ENCODE measurements at regions not wholly inside any gene's neighbourhood (a gene's known extent, or its start where the extent isn't known, plus 50 kb on each side); places are given as distances from the start of the nearest gene placed in this dataset.
"Not testable (repeated sequence)": the region's sequence is repeated elsewhere in the genome, so short reads cannot be mapped to it uniquely, and the experiment has no call there.

DNA sequence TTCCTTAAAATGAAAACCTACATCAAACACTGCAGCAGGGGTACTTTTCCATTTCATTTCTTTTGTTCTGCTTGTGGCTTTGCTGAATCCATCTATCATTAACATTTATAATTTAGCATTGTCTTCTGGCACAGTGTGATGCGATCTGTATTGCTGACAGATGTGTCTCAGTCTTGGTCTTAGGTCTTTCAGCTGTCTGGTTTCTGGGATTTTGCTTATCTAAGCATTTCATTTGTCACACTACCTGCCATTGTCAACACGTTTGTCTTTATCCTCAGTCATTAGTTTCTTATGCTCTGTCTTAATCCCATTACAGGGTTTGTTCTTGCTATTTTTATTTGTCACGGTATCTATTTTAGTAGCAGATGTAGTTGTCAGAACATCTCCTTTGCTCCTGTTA, 303.1 kb downstream of the IZUMO3 start:
- Mint-ChIP-seq H3K27ac (no peak overlapping the region), H3K27me3 (no peaks in the 10 kb centered on the region)
- intact Hi-C loops (cut with micrococcal nuclease), result no loop called here

DNA sequence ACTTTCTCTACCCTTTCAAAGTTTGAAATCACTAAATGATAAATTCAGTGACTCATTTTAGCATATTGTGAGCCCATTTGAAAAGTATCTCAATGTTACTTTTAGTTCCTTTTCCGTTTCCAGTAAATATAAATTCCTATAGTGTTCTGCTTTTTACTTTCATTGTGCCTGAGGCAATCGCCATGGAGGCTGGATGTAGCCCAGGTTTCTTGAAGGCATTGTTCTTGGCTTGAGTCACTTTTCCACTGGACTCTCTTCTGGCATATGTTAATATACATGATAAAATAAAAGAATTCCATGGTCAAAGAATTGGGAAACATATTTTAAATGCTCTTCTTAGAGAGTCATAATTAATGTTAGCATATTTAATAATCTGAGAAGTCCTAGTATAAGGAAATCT, 327.0 kb downstream of the IZUMO3 start:
- ChIA-PET CTCF (no interaction called here), POLR2A (no interaction called here)
- ATAC-seq (no peak), DNase-seq (no peak)
- no peak overlapping the region for H3K4me3 Mint-ChIP-seq
- H3K36me3 Mint-ChIP-seq (ENCODE audit: low read depth), result no peaks in the 10 kb centered on the region
- no peaks in the 10 kb centered on the region for H3K4me1 Mint-ChIP-seq (ENCODE audit: low read depth)
- H3K27me3 Mint-ChIP-seq, result no peaks in the 10 kb centered on the region
- H3K27ac Mint-ChIP-seq, result no peak overlapping the region
- TF ChIP-seq, protein P1, sequence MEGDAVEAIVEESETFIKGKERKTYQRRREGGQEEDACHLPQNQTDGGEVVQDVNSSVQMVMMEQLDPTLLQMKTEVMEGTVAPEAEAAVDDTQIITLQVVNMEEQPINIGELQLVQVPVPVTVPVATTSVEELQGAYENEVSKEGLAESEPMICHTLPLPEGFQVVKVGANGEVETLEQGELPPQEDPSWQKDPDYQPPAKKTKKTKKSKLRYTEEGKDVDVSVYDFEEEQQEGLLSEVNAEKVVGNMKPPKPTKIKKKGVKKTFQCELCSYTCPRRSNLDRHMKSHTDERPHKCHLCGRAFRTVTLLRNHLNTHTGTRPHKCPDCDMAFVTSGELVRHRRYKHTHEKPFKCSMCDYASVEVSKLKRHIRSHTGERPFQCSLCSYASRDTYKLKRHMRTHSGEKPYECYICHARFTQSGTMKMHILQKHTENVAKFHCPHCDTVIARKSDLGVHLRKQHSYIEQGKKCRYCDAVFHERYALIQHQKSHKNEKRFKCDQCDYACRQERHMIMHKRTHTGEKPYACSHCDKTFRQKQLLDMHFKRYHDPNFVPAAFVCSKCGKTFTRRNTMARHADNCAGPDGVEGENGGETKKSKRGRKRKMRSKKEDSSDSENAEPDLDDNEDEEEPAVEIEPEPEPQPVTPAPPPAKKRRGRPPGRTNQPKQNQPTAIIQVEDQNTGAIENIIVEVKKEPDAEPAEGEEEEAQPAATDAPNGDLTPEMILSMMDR (IDR thresholded peaks at IDR 0.05), result no peak
- intact Hi-C loops (cut with micrococcal nuclease), result no loop called here
- H3K9me3 Mint-ChIP-seq, result peaks cover 8% of the 10 kb centered on the region

More for the DNA sequence above, 303.1 kb downstream of the IZUMO3 start:
- ATAC-seq, result no peak
- Mint-ChIP-seq H3K36me3 (ENCODE audit: low read depth) (no peaks in the 10 kb centered on the region), H3K9me3 (peaks cover 28% of the 10 kb centered on the region), H3K4me1 (ENCODE audit: low read depth) (no peaks in the 10 kb centered on the region), H3K4me3 (no peak overlapping the region)
- TF ChIP-seq, protein P1 (IDR thresholded peaks at IDR 0.05), result no peak
- POLR2A ChIA-PET, result no interaction called here
- DNase-seq, result no peak
- CTCF ChIA-PET, result no interaction called here

DNA sequence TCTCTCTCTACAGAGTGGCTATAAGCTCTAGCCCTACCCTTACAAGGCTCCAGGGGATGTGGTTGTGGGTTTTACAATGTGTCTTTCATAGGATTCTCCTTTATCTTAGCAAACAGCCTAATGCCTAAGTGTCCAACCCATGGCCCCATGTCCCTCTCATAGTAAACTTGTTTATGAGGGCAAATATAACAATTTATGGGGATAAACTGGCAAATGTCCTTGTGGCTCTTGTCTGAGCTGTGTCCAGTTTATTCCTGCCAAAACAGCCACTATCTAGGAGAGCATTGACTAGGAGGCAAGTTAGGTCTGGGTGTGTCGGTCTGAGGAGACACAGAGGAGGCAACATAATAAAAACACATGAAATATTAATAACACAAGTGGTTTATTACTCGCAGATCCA, 335.1 kb downstream of the IZUMO3 start:
- ChIA-PET POLR2A (no interaction called here), CTCF (no interaction called here)
- Mint-ChIP-seq H3K9me3 (peaks cover 30% of the 10 kb centered on the region), H3K36me3 (ENCODE audit: low read depth) (no peaks in the 10 kb centered on the region), H3K4me3 (no peak overlapping the region), H3K27ac (no peak overlapping the region), H3K4me1 (ENCODE audit: low read depth) (no peaks in the 10 kb centered on the region), H3K27me3 (no peaks in the 10 kb centered on the region)
- intact Hi-C loops (cut with micrococcal nuclease), result no loop called here
- TF ChIP-seq, protein P1 (IDR thresholded peaks at IDR 0.05), result no peak
- ATAC-seq (no peak), DNase-seq (no peak)

DNA sequence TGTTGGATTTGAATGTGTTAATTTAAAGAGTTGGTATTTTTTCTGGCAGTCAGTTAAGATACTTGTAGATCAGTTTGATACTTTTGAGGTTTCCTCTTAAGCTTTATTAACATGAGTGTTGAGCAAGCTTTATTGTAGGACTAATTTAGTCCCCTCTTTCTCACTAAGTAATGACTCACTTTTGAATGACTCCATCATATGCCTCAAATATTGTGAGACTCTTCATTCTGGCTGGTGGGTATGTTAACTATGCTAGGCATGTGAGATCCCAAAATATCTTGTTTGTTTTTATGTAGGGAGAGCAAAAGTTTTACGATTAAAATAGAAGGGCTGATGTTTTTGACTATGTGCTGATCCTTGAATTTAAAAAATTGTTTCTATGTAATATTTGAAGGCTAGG, 355.7 kb downstream of the IZUMO3 start:
- H3K9me3 Mint-ChIP-seq, result peaks cover 15% of the 10 kb centered on the region
- DNase-seq, result no peak
- H3K4me1 Mint-ChIP-seq (ENCODE audit: low read depth), result no peaks in the 10 kb centered on the region
- intact Hi-C loops (cut with micrococcal nuclease), result no loop called here
- H3K27me3 Mint-ChIP-seq, result no peaks in the 10 kb centered on the region
- H3K4me3 Mint-ChIP-seq, result no peak overlapping the region
- POLR2A ChIA-PET, result no interaction called here
- CTCF ChIA-PET, result no interaction called here
- no peak for ATAC-seq
- H3K27ac Mint-ChIP-seq, result no peak overlapping the region
- TF ChIP-seq, protein P1 (IDR thresholded peaks at IDR 0.05), result no peak
- H3K36me3 Mint-ChIP-seq (ENCODE audit: low read depth), result no peaks in the 10 kb centered on the region

DNA sequence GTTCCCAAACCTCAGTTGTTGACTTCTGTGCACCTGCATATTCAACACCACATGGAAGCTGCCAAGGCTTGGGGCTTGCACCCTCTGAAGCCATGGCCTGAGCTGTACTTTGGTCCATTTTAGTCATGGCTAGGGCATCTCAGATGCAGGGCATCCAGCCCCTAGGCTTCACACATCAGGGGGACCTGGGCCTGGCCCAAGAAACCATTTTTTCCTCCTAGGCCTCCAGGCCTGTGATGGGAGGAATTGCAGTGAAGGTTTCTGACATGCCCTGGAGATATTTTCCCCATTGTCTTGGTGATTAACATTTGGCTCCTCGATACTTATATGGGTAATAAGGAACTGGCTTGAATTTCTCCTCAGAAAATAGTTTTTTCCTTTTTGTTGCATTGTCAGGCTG, 354.5 kb upstream of the ELAVL2 start:
- CTCF ChIA-PET; intact Hi-C loops (cut with micrococcal nuclease); H3K4me3 Mint-ChIP-seq; H3K36me3 Mint-ChIP-seq (ENCODE audit: low read depth); DNase-seq; POLR2A ChIA-PET; H3K4me1 Mint-ChIP-seq (ENCODE audit: low read depth); H3K27me3 Mint-ChIP-seq; ATAC-seq; H3K27ac Mint-ChIP-seq: not testable (repeated sequence)
- H3K9me3 Mint-ChIP-seq, result peaks cover 42% of the 10 kb centered on the region

DNA sequence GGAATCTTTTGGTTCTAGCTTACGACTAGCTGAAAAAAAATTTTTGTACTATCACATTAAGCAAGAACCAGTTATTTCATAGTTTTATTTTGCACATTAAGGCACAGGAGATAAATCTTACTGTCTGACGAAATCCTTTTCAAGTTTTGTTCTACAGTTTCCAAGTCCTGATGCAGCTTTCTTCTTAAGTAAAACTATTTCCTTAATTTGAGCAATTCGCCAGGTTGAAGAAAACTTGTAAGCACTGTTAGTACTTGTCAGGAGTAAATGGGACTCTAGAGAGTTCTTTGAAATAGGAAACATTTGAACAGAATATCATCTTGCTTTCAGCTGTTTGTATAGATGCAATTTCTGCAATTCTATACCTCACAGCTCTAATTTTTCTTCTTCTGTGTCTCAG, 318.8 kb upstream of the ELAVL2 start:
- TF ChIP-seq, protein P1 (IDR thresholded peaks at IDR 0.05), result no peak
- Mint-ChIP-seq H3K36me3 (ENCODE audit: low read depth) (no peaks in the 10 kb centered on the region), H3K4me1 (ENCODE audit: low read depth) (no peaks in the 10 kb centered on the region), H3K9me3 (peaks cover 15% of the 10 kb centered on the region), H3K27me3 (no peaks in the 10 kb centered on the region), H3K27ac (no peak overlapping the region), H3K4me3 (no peak overlapping the region)
- POLR2A ChIA-PET, result no interaction called here
- intact Hi-C loops (cut with micrococcal nuclease), result no loop called here
- DNase-seq, result no peak
- CTCF ChIA-PET, result no interaction called here
- no peak for ATAC-seq

DNA sequence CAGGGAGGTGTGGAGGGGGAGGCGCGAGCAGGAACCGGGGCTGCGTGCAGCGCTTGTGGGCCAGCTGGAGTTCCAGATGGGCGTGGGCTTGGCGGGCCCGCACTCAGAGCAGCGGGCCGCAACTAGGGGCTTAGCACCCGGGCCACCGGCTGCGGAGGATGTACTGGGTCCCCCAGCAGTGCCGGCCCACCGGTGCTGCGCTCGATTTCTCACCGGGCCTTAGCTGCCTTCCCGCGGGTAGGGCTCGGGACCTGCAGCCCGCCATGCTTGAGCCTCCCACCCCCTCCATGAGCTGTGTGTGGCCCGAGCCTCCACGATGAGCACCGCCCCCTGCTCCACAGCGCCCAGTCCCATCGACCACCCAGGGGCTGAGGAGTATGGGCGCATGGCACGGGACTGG, 309.0 kb upstream of the ELAVL2 start:
- H3K27me3 Mint-ChIP-seq; H3K36me3 Mint-ChIP-seq (ENCODE audit: low read depth); H3K9me3 Mint-ChIP-seq; ATAC-seq; intact Hi-C loops (cut with micrococcal nuclease); DNase-seq; POLR2A ChIA-PET; H3K4me1 Mint-ChIP-seq (ENCODE audit: low read depth); H3K27ac Mint-ChIP-seq; CTCF ChIA-PET; H3K4me3 Mint-ChIP-seq: not testable (repeated sequence)
